Esophagus squamous epithelium (tissue), 4 donors: ENCODE measurements at regions not wholly inside any gene's neighbourhood (a gene's known extent, or its start where the extent isn't known, plus 50 kb on each side); places are given as distances from the start of the nearest gene placed in this dataset.

ENCODE experiments used
- CTCF ChIP-seq, 6 experiments: fragments of 450-650 bp in 4 of 6; fragments of 200-600 bp in 2 of 6; sonication (generic) in 2 of 6; IDR thresholded peaks; one replicate each; pipeline ENCODE4 v1.5.1; 2016 to 2019; ENCODE audit warnings: antibody characterized with exemption in 6 of 6, mild to moderate bottlenecking in 4 of 6, moderate library complexity in 4 of 6
- POLR2A ChIP-seq, 4 donors: fragments of 450-650 bp; IDR thresholded peaks; one replicate each; pipeline ENCODE4 v1.6.1; 2017; ENCODE audit warnings: antibody characterized with exemption in 4 of 4, mild to moderate bottlenecking in 4 of 4, moderate library complexity in 3 of 4

- TF ChIP-seq CTCF (IDR thresholded peaks at IDR 0.05), result no peak
- TF ChIP-seq POLR2A (IDR thresholded peaks at IDR 0.05), result no peak
Observed at GRCh38 chrX:9286234-9286633, 178.6 kb upstream of the TBL1X start.
